ENCODE measurements at regions not wholly inside any gene's neighbourhood (a gene's known extent, or its start where the extent isn't known, plus 50 kb on each side); places are given as distances from the start of the nearest gene placed in this dataset.

DNA sequence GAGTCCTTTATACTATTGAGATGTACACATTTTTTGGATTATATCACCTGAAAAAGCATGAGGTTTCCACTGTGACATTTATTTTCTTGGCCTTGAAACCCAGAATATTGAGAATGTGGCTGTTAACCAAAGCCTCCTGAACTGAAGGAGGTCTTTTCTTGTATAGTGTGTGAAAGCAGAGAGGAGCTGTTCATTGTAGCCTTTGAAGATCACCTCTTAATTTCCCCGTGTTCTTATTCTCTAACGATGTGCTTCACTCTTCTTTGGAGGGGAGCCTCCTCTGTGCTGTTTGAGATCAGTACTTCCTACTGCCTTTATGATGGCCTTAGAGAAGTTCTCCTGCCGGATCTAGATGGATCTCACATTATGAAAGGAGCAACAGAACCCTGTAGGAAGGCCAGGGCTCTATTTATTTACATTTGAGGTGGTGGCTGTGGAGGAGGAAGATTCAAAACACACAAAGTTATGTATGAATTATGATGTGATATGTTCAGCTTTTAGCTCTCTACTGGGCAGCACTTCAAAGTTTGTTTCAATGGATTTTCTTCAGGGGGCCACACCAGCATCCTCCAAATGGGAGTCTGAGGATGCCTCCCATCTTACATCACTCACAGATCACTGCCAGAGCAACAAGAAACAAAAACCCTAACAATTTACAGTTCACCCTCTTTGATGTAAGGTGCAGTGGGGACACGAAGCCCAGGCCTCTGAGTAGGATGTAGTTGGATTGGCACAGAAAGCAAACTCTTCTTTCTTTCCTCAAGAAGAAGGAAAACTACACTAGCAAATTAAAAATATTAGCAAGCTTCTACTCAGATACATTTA lies 322.3 kb downstream of the DLEU7 start:
- TF ChIP-seq, protein P1, sequence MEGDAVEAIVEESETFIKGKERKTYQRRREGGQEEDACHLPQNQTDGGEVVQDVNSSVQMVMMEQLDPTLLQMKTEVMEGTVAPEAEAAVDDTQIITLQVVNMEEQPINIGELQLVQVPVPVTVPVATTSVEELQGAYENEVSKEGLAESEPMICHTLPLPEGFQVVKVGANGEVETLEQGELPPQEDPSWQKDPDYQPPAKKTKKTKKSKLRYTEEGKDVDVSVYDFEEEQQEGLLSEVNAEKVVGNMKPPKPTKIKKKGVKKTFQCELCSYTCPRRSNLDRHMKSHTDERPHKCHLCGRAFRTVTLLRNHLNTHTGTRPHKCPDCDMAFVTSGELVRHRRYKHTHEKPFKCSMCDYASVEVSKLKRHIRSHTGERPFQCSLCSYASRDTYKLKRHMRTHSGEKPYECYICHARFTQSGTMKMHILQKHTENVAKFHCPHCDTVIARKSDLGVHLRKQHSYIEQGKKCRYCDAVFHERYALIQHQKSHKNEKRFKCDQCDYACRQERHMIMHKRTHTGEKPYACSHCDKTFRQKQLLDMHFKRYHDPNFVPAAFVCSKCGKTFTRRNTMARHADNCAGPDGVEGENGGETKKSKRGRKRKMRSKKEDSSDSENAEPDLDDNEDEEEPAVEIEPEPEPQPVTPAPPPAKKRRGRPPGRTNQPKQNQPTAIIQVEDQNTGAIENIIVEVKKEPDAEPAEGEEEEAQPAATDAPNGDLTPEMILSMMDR (IDR thresholded peaks at IDR 0.05): no peak
- no peak for TF ChIP-seq POLR2A (IDR thresholded peaks at IDR 0.05)

Data from body of pancreas (tissue), 4 donors.